H9 (cell line): ENCODE measurements at regions not wholly inside any gene's neighbourhood (a gene's known extent, or its start where the extent isn't known, plus 50 kb on each side); places are given as distances from the start of the nearest gene placed in this dataset.

ENCODE experiments used
- DNase-seq: peaks from one replicate; pipeline ENCODE4 v3.0.0-alpha.2; 2017
- H2AFZ ChIP-seq: one replicate; pipeline ENCODE4 v1.6.1; 2013; ENCODE audit warnings: mild to moderate bottlenecking, low read length, control low read depth, moderate library complexity
- H2AK5ac ChIP-seq: 2 replicates; pipeline ENCODE4 v1.6.1; 2013; ENCODE audit warnings: low read length, control low read depth, mixed read lengths; ENCODE audit not compliant: insufficient read length
- H2BK120ac ChIP-seq: one replicate; pipeline ENCODE4 v1.6.1; 2013; ENCODE audit warnings: low read depth, mild to moderate bottlenecking, low read length, control low read depth, inconsistent platforms; ENCODE audit not compliant: poor library complexity, severe bottlenecking
- H2BK12ac ChIP-seq: 2 replicates; pipeline ENCODE4 v1.6.1; 2013; ENCODE audit warnings: low read length, control low read depth, mixed read lengths, low read depth; ENCODE audit not compliant: insufficient read length
- H2BK15ac ChIP-seq: 2 replicates; pipeline ENCODE4 v1.6.1; 2013; ENCODE audit warnings: low read depth, low read length, control low read depth
- H2BK20ac ChIP-seq: one replicate; pipeline ENCODE4 v1.6.1; 2013; ENCODE audit warnings: low read depth, mild to moderate bottlenecking, low read length, control low read depth, inconsistent platforms; ENCODE audit not compliant: poor library complexity, severe bottlenecking
- H2BK5ac ChIP-seq: 2 replicates; pipeline ENCODE4 v1.6.1; 2013; ENCODE audit warnings: low read length, control low read depth, mixed read lengths; ENCODE audit not compliant: insufficient read length
- H3K14ac ChIP-seq: 2 replicates; pipeline ENCODE4 v1.6.1; 2013; ENCODE audit warnings: low read length, control low read depth; ENCODE audit not compliant: insufficient read depth
- H3K18ac ChIP-seq: 2 replicates; pipeline ENCODE4 v1.6.1; 2013; ENCODE audit warnings: low read depth, mild to moderate bottlenecking, mixed read lengths, low read length, control low read depth; ENCODE audit not compliant: insufficient read length
- H3K23ac ChIP-seq: 2 replicates; pipeline ENCODE4 v1.6.1; 2013; ENCODE audit warnings: low read length, control low read depth, mixed read lengths, low read depth; ENCODE audit not compliant: insufficient read length
- H3K23me2 ChIP-seq: 2 replicates; pipeline ENCODE4 v1.6.1; 2013; ENCODE audit warnings: low read depth, mild to moderate bottlenecking, mixed read lengths, low read length, control low read depth; ENCODE audit not compliant: insufficient read length, poor library complexity, severe bottlenecking
- H3K27ac ChIP-seq: 2 replicates; pipeline ENCODE4 v1.5.1; 2013; ENCODE audit warnings: low read length, control low read depth, mixed read lengths, low read depth; ENCODE audit not compliant: insufficient read length
- H3K27me3 ChIP-seq: 2 replicates; pipeline ENCODE4 v1.6.1; 2013; ENCODE audit warnings: low read length, control low read depth, inconsistent platforms; ENCODE audit not compliant: insufficient read depth
- H3K4ac ChIP-seq: 2 replicates; pipeline ENCODE4 v1.6.1; 2013; ENCODE audit warnings: low read depth, mild to moderate bottlenecking, control low read depth, inconsistent platforms, low read length, moderate library complexity
- H3K4me1 ChIP-seq: 2 replicates; pipeline ENCODE4 v1.6.1; 2013; ENCODE audit warnings: low read length, control low read depth, inconsistent platforms; ENCODE audit not compliant: insufficient read depth
- H3K4me2 ChIP-seq: 2 replicates; pipeline ENCODE4 v1.6.1; 2013; ENCODE audit warnings: low read length, control low read depth, mixed read lengths; ENCODE audit not compliant: insufficient read length, insufficient read depth
- H3K56ac ChIP-seq: 2 replicates; pipeline ENCODE4 v1.6.1; 2013; ENCODE audit warnings: low read depth, mild to moderate bottlenecking, mixed read lengths, low read length, control low read depth; ENCODE audit not compliant: insufficient read length
- H3K79me1 ChIP-seq: 2 replicates; pipeline ENCODE4 v1.6.1; 2013; ENCODE audit warnings: low read depth, mild to moderate bottlenecking, moderate library complexity, low read length, control low read depth, inconsistent platforms; ENCODE audit not compliant: insufficient read depth, poor library complexity, severe bottlenecking
- H3K79me2 ChIP-seq: 2 replicates; pipeline ENCODE4 v1.6.1; 2013; ENCODE audit warnings: low read length, control low read depth, inconsistent platforms; ENCODE audit not compliant: insufficient read depth
- H3K9ac ChIP-seq: 2 replicates; pipeline ENCODE4 v1.6.1; 2013; ENCODE audit warnings: low read length, control low read depth, mixed read lengths; ENCODE audit not compliant: insufficient read length; ENCODE audit errors: extremely low read depth
- H3K9me3 ChIP-seq: one replicate; pipeline ENCODE4 v1.6.1; 2013; ENCODE audit warnings: low read depth, low read length, inconsistent platforms; ENCODE audit not compliant: control insufficient read depth
- H3T11ph ChIP-seq: one replicate; pipeline ENCODE4 v1.6.1; 2013; ENCODE audit warnings: mild to moderate bottlenecking, low read length, control low read depth, inconsistent platforms
- H4K20me1 ChIP-seq: one replicate; pipeline ENCODE4 v1.6.1; 2013; ENCODE audit not compliant: control insufficient read depth, insufficient read length, insufficient read depth
- H4K5ac ChIP-seq: 2 replicates; pipeline ENCODE4 v1.6.1; 2013; ENCODE audit warnings: low read depth, mild to moderate bottlenecking, mixed read lengths, low read length, control low read depth; ENCODE audit not compliant: insufficient read length
- H4K8ac ChIP-seq: replicated peaks from 2 replicates; pipeline ENCODE4 v1.6.1; 2013; ENCODE audit warnings: low read length, control low read depth, mixed read lengths, low read depth; ENCODE audit not compliant: insufficient read length
- H4K91ac ChIP-seq: 2 replicates; pipeline ENCODE4 v1.6.1; 2013; ENCODE audit warnings: low read depth, mild to moderate bottlenecking, moderate library complexity, mixed read lengths, low read length, control low read depth; ENCODE audit not compliant: insufficient read length
- H3K27ac Mint-ChIP-seq, 3 experiments: 2 replicates in 2 of 3; 3 replicates in 1 of 3; pipeline ENCODE4 v1.8.0; 2020 to 2021; ENCODE audit warnings: mixed read lengths in 3 of 3, mild to moderate bottlenecking in 1 of 3, moderate library complexity in 1 of 3
- H3K27me3 Mint-ChIP-seq: 2 replicates; pipeline ENCODE4 v1.8.0; 2021; ENCODE audit warnings: low read depth, mild to moderate bottlenecking, moderate library complexity, mixed read lengths
- H3K36me3 Mint-ChIP-seq, 3 experiments: 2 replicates in 2 of 3; 3 replicates in 1 of 3; pipeline ENCODE4 v1.8.0; 2020 to 2021; ENCODE audit warnings: low read depth in 3 of 3, mixed read lengths in 3 of 3; ENCODE audit not compliant: insufficient read depth in 1 of 3
- H3K4me1 Mint-ChIP-seq, 2 experiments: 2 replicates each; pipeline ENCODE4 v1.8.0; 2020; ENCODE audit warnings: mixed read lengths in 2 of 2
- H3K4me3 Mint-ChIP-seq, 2 experiments: 2 replicates in 1 of 2; 3 replicates in 1 of 2; pipeline ENCODE4 v1.8.0; 2020 to 2021; ENCODE audit warnings: mild to moderate bottlenecking in 2 of 2, mixed read lengths in 2 of 2, moderate library complexity in 1 of 2
- H3K9me3 Mint-ChIP-seq, 2 experiments: 2 replicates in 1 of 2; 3 replicates in 1 of 2; pipeline ENCODE4 v1.8.0; 2020; ENCODE audit warnings: mild to moderate bottlenecking in 2 of 2, mixed read lengths in 2 of 2, moderate library complexity in 1 of 2
- WGBS: extraction: QIAGEN DNeasy Blood & Tissue Kit; methylation state at CpG from one replicate; pipeline ENCODE4 v1.1.7; 2013; ENCODE audit warnings: missing lambda C conversion rate, low lambda C conversion rate, mixed read lengths; ENCODE audit not compliant: insufficient read length; ENCODE audit errors: extremely low coverage; 5-methylcytosine and 5-hydroxymethylcytosine counted together
- TF ChIP-seq, protein P1 (sequence below): fragments of 200-600 bp; sonication (generic); conservative IDR thresholded peaks from 3 replicates; pipeline ENCODE4 v1.8.0; 2021; ENCODE audit warnings: antibody characterized with exemption, mild to moderate bottlenecking

DNA sequence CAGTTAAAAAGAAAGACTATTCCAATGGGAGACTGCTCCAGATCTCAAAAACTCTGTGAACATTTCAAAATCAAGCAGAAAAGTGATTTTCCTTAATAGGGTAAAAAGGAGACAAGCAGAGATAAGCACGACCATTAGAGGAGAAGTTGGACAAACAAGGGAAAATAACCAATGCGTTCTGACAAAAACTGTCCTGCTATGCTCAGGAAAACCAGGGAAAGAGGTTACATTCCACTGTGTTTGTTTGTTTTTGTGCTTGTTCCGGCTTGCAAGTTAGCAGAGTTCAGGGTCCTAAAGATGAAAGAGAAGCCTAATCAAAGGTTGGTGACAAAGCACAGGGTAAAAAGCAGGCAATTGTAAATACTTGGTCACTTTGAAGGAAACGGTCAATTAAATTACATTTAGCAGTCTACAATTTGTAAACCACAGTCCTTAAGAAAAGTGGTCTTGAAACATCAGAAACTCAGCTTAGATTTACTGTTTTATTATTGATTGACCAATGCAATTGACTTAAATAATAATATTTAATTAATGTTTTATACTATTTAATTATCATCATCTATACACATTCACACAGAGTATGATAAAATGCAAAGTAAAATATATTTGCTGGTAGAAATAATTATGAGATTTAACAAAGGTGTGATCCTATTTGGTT is 186.2 kb upstream of the CPXCR1 start:
- no CpG with 5 or more reads among the region's 4 CpGs for WGBS
- Histone ChIP-seq H4K8ac (no peak overlapping the region), H2AK5ac (no peak overlapping the region), H2BK5ac (no peak overlapping the region), H3K18ac (no peak overlapping the region), H3K79me1 (no peaks in the 10 kb centered on the region), H3K4me1 (no peaks in the 10 kb centered on the region), H3K9ac (no peak overlapping the region), H2BK20ac (no peak overlapping the region), H3K56ac (no peak overlapping the region), H3K9me3 (no peaks in the 10 kb centered on the region), H3K14ac (no peak overlapping the region), H4K20me1 (no peaks in the 10 kb centered on the region), H3K23me2 (no peaks in the 10 kb centered on the region), H3K4me2 (no peak overlapping the region), H2BK120ac (no peak overlapping the region), H3K79me2 (no peaks in the 10 kb centered on the region), H3K27ac (no peak overlapping the region), H4K91ac (no peak overlapping the region), H4K5ac (no peak overlapping the region), H2AFZ (peak overlapping the region; percentile 69), H2BK15ac (no peak overlapping the region), H2BK12ac (no peak overlapping the region), H3K4ac (no peak overlapping the region), H3T11ph (no peak overlapping the region), H3K27me3 (no peaks in the 10 kb centered on the region), H3K23ac (no peak overlapping the region)
- Mint-ChIP-seq H3K36me3 (peaks cover 0 to 5% (median 3%) of the 10 kb centered on the region in 3 experiments; a peak in 3 of 7 replicates), H3K27me3 (no peaks in the 10 kb centered on the region), H3K9me3 (peaks cover 3 to 4% of the 10 kb centered on the region in 2 experiments; a peak in 3 of 5 replicates), H3K4me1 (peaks cover 5 to 6% of the 10 kb centered on the region in 2 experiments), H3K27ac (peak overlapping the region in 2 of 3 experiments; percentile 47 to 78; a peak in 2 of 7 replicates), H3K4me3 (no peak overlapping the region)
- DNase-seq: no peak
- TF ChIP-seq, protein P1, sequence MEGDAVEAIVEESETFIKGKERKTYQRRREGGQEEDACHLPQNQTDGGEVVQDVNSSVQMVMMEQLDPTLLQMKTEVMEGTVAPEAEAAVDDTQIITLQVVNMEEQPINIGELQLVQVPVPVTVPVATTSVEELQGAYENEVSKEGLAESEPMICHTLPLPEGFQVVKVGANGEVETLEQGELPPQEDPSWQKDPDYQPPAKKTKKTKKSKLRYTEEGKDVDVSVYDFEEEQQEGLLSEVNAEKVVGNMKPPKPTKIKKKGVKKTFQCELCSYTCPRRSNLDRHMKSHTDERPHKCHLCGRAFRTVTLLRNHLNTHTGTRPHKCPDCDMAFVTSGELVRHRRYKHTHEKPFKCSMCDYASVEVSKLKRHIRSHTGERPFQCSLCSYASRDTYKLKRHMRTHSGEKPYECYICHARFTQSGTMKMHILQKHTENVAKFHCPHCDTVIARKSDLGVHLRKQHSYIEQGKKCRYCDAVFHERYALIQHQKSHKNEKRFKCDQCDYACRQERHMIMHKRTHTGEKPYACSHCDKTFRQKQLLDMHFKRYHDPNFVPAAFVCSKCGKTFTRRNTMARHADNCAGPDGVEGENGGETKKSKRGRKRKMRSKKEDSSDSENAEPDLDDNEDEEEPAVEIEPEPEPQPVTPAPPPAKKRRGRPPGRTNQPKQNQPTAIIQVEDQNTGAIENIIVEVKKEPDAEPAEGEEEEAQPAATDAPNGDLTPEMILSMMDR: no peak
